Thyroid gland (tissue), 4 donors: ENCODE measurements at regions not wholly inside any gene's neighbourhood (a gene's known extent, or its start where the extent isn't known, plus 50 kb on each side); places are given as distances from the start of the nearest gene placed in this dataset.

ENCODE experiments used
- DNase-seq, 2 donors: peaks; one replicate each; pipeline ENCODE4 v3.0.0-alpha.2; 2019
- H3K27ac ChIP-seq, 3 donors: fragments of 200-600 bp; sonication (generic); 1 replicate in 2 of 3; 2 replicates in 1 of 3; pipeline ENCODE4 v1.5.1; 2016 to 2019; ENCODE audit warnings: mild to moderate bottlenecking in 1 of 3, moderate library complexity in 1 of 3
- H3K27me3 ChIP-seq: fragments of 200-600 bp; sonication (generic); one replicate; pipeline ENCODE4 v1.5.1; 2019
- H3K36me3 ChIP-seq, 2 donors: fragments of 200-600 bp; sonication (generic); one replicate each; pipeline ENCODE4 v1.5.1; 2016 to 2019
- H3K4me1 ChIP-seq, 2 donors: fragments of 200-600 bp; sonication (generic); one replicate each; pipeline ENCODE4 v1.5.1; 2017 to 2019
- H3K4me3 ChIP-seq, 3 donors: fragments of 200-600 bp; sonication (generic); replicated peaks in 1 of 3; 1 replicate in 2 of 3; 2 replicates in 1 of 3; pipeline ENCODE4 v1.5.1; 2016; ENCODE audit warnings: mild to moderate bottlenecking in 1 of 3
- H3K9me3 ChIP-seq: fragments of 200-600 bp; sonication (generic); one replicate; pipeline ENCODE4 v1.5.1; 2017
- POLR2A ChIP-seq, 2 donors: fragments of 450-650 bp; IDR thresholded peaks; one replicate each; pipeline ENCODE4 v1.6.1; 2017; ENCODE audit warnings: antibody characterized with exemption in 2 of 2, mild to moderate bottlenecking in 2 of 2, moderate library complexity in 1 of 2
- WGBS, 2 donors: methylation state at CpG; one replicate each; pipeline ENCODE4 v1.1.5; 2017; 5-methylcytosine and 5-hydroxymethylcytosine counted together
- intact Hi-C: fragments of 100-400 bp; cut with DNase I; formaldehyde crosslinking; loops from one replicate; pipeline ENCODE4 v1.15.1; 2023
- TF ChIP-seq, protein P1 (sequence below), 6 experiments: fragments of 200-600 bp in 3 of 6; fragments of 450-650 bp in 3 of 6; sonication (generic) in 3 of 6; IDR thresholded peaks; one replicate each; pipeline ENCODE4 v1.5.1; 2016 to 2019; ENCODE audit warnings: antibody characterized with exemption in 6 of 6, mild to moderate bottlenecking in 2 of 6, inconsistent platforms in 1 of 6, moderate library complexity in 1 of 6

DNA sequence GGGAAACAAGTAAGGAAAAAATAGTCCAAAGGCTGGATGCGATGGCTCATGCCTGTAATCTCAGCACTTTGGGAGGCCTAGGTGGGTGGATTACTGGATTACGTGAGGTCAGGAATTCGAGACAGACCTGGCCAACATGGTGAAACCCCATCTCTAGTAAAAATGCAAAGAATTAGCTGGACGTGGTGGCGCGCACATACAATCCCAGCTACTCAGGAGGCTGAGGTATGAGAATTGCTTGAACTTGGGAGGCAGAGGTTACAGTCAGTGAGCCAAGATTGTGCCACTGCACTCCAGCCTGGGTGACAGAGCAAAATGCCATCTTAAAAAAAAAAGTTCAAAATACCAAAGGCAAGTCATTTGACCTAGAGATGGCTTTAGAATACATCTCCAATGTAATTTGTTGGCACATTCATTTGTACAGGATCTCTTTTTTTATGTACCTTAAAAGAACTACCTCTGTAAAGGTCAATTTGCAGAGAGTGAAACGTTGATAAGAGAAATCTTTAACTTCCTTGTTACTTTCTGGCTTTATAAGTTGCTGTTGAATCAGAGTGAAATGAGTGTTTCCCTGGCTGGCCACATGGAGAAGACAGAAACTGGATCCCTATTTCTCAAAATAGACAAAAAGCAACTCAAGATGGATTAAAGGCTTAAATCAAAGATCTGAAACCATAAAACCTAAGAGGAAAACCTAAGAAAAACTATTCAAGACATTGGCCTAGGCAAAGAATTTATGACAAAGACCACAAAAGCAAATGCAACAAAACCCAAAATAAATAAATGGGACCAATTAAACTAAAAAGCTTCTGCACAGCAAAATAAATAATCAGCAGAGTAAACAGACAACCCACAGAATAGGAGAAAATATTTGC is 260.7 kb downstream of the KLF6 start:
- WGBS, 2 donors = 91 to 92% methylated on average over 7 of the region's 7 CpGs
- TF ChIP-seq, protein P1, sequence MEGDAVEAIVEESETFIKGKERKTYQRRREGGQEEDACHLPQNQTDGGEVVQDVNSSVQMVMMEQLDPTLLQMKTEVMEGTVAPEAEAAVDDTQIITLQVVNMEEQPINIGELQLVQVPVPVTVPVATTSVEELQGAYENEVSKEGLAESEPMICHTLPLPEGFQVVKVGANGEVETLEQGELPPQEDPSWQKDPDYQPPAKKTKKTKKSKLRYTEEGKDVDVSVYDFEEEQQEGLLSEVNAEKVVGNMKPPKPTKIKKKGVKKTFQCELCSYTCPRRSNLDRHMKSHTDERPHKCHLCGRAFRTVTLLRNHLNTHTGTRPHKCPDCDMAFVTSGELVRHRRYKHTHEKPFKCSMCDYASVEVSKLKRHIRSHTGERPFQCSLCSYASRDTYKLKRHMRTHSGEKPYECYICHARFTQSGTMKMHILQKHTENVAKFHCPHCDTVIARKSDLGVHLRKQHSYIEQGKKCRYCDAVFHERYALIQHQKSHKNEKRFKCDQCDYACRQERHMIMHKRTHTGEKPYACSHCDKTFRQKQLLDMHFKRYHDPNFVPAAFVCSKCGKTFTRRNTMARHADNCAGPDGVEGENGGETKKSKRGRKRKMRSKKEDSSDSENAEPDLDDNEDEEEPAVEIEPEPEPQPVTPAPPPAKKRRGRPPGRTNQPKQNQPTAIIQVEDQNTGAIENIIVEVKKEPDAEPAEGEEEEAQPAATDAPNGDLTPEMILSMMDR (IDR thresholded peaks at IDR 0.05) = no peak
- TF ChIP-seq POLR2A (IDR thresholded peaks at IDR 0.05) = no peak
- no peaks in the 10 kb centered on the region for H3K9me3 ChIP-seq
- no peaks in the 10 kb centered on the region for H3K27me3 ChIP-seq
- intact Hi-C loops = no loop called here
- no peaks in the 10 kb centered on the region for H3K36me3 ChIP-seq
- no peak overlapping the region for H3K27ac ChIP-seq
- no peak for DNase-seq
- peaks cover 0 to 6% of the 10 kb centered on the region in 2 donors for H3K4me1 ChIP-seq
- no peak overlapping the region for H3K4me3 ChIP-seq

DNA sequence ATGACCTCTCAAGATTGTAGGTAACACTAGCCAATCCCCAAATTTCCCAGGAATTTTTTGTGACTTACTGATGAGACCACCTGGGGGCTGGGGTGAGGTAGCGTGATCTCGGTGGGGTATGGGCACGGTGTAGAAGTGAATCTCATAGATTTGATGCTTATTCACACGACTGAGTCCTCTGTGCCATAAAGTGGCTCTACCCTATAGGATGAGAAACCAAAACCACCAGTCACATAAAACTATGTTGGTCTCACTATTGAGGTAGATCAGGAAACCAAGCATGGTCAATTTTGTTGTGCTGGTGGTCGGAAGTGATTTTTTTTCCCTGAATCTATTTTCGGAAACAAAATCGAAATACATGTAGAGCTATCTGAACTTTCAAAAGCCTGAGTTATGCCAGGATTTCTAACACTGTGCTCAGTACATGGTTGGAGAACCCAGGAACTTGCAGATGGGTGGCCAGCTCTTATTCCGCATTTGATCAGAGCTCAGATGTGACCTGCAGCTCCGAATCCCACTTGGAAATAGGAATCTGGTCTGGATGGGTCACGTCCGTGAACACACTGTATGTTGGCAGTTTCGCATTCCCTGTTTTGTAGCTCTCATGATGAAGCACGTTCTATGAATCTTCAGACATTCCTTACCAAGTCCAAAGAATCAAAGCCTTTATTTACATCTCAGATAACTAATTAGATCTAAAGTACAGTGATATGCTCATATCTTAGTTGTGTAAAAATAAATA is 261.5 kb downstream of the KLF6 start:
- H3K27ac ChIP-seq = no peak overlapping the region
- intact Hi-C loops = no loop called here
- H3K27me3 ChIP-seq = no peaks in the 10 kb centered on the region
- H3K4me3 ChIP-seq = no peak overlapping the region
- H3K36me3 ChIP-seq = no peaks in the 10 kb centered on the region
- no peaks in the 10 kb centered on the region for H3K4me1 ChIP-seq
- DNase-seq = no peak
- H3K9me3 ChIP-seq = no peaks in the 10 kb centered on the region
- TF ChIP-seq, protein P1 (IDR thresholded peaks at IDR 0.05) = no peak
- TF ChIP-seq POLR2A (IDR thresholded peaks at IDR 0.05) = no peak
- 97% methylated on average over 13 of the region's 13 CpGs for WGBS, 2 donors

DNA sequence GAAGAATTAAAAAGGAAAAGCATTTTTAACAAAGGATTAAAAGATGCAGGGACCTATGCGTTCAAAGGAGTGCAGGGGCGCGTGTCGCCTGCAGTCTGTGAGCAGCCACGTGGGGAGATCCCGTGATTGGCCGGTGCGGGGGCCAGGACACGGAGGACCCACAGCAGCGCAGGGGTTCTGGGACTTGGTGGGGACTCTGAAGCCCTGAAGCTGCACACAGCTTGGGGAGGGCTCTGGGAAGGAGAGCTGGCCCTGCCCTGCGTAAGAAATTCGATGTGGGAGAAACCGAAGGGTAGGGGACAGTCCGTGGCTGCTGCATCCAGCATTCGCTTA is 268.1 kb downstream of the KLF6 start:
- DNase-seq = no peak
- WGBS, 2 donors = 90 to 92% methylated on average over 15 of the region's 15 CpGs
- H3K27ac ChIP-seq = no peak overlapping the region
- intact Hi-C loops = no loop called here
- no peak overlapping the region for H3K4me3 ChIP-seq
- no peaks in the 10 kb centered on the region for H3K4me1 ChIP-seq
- no peaks in the 10 kb centered on the region for H3K27me3 ChIP-seq
- TF ChIP-seq, protein P1 (IDR thresholded peaks at IDR 0.05) = no peak
- no peak for TF ChIP-seq POLR2A (IDR thresholded peaks at IDR 0.05)
- no peaks in the 10 kb centered on the region for H3K9me3 ChIP-seq
- no peaks in the 10 kb centered on the region for H3K36me3 ChIP-seq

DNA sequence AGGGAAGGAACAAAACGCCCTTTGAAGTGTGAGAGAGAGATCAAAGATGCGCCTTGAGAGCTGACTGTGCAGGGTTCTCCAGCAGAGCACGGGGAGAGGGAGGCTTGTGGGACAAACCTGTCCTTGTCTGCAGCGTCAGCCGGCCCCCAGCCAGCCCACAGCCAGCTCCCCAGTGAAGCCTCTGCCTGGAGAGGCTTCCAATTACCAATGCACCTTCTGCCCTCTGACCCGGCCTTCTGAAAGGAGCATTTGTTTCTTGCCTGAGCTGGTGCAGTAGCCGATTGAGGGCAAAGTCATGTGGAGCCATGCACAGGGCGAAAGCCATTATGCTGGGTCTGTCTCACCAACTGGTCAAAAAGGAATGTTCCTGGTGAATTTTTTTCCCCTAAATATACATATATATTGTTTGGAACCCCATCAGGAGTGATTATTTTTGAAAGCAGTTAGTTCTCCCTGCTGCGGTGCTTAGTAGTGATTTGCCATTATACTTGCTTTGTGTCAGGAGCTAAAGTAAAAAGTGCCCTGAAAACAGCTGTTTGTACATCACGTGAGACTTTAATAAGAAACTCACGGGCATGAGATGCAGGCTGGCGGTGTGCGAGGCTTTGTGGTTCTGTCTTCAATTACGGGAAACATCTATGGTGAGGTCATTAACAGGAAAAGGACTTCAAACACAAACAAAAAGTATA is 268.6 kb downstream of the KLF6 start:
- Histone ChIP-seq H3K27me3 (no peaks in the 10 kb centered on the region), H3K4me1 (no peaks in the 10 kb centered on the region), H3K4me3 (no peak overlapping the region), H3K27ac (no peak overlapping the region), H3K9me3 (no peaks in the 10 kb centered on the region), H3K36me3 (no peaks in the 10 kb centered on the region)
- intact Hi-C loops = no loop called here
- TF ChIP-seq, protein P1 (IDR thresholded peaks at IDR 0.05) = no peak
- TF ChIP-seq POLR2A (IDR thresholded peaks at IDR 0.05) = no peak
- no peak for DNase-seq
- 75 to 76% methylated on average over 14 of the region's 14 CpGs for WGBS, 2 donors
